Astrocyte of the spinal cord (primary cell): ENCODE measurements at regions not wholly inside any gene's neighbourhood (a gene's known extent, or its start where the extent isn't known, plus 50 kb on each side); places are given as distances from the start of the nearest gene placed in this dataset.
A peak's percentile ranks its signal among the peaks of the same experiment; 100 is the strongest.
"Not testable (repeated sequence)": the region's sequence is repeated elsewhere in the genome, so short reads cannot be mapped to it uniquely, and the experiment has no call there.

ENCODE experiments used
- DNase-seq: peaks from one replicate; pipeline ENCODE4 v3.0.0; 2011; ENCODE audit warnings: low read depth, low spot score
- H3K4me3 ChIP-seq: 2 replicates; pipeline ENCODE4 v1.5.1; 2011; ENCODE audit warnings: low read depth, mild to moderate bottlenecking, low read length, moderate library complexity
- in situ Hi-C: cut with HindIII; loops from 2 replicates; pipeline ENCODE4 v1.10.0; 2017; ENCODE audit warnings: low sequenced_read_pairs
- TF ChIP-seq, protein P1 (sequence below): IDR thresholded peaks from 2 replicates; pipeline ENCODE4 v1.5.1; 2012; ENCODE audit warnings: low read depth, mild to moderate bottlenecking, low read length, inconsistent platforms

DNA sequence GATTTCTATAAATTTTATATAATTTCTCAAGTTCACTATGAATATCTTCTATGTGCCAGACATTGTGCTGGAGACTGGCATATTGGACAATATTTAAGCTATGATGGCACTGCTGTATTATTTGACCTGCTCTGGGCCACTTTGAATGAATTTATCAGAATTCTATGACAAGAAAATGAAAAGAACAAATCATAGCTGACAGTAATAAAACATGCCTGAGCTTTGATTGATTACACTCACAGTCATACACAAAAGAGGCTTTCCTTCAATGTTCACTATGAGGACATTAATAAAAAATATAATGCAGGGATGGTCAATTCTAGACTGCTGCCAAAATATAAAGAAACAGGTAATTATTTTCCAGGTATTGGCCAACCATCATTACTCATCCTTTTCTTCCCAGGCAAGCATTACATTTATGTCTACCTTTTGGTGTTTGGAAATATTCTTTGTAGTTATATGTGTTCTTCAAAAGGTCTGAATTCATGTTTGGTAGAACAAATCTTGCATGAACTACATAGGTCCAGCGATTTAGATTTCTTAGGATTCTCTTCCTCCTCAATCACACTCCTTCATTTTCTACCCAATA, 81.0 kb upstream of the ALCAM start:
- DNase-seq: no peak
- in situ Hi-C loops: no loop called here
- TF ChIP-seq, protein P1, sequence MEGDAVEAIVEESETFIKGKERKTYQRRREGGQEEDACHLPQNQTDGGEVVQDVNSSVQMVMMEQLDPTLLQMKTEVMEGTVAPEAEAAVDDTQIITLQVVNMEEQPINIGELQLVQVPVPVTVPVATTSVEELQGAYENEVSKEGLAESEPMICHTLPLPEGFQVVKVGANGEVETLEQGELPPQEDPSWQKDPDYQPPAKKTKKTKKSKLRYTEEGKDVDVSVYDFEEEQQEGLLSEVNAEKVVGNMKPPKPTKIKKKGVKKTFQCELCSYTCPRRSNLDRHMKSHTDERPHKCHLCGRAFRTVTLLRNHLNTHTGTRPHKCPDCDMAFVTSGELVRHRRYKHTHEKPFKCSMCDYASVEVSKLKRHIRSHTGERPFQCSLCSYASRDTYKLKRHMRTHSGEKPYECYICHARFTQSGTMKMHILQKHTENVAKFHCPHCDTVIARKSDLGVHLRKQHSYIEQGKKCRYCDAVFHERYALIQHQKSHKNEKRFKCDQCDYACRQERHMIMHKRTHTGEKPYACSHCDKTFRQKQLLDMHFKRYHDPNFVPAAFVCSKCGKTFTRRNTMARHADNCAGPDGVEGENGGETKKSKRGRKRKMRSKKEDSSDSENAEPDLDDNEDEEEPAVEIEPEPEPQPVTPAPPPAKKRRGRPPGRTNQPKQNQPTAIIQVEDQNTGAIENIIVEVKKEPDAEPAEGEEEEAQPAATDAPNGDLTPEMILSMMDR: no peak
- H3K4me3 ChIP-seq: no peak overlapping the region

- TF ChIP-seq, protein P1: no peak
- no peak overlapping the region for H3K4me3 ChIP-seq
- in situ Hi-C loops: no loop called here
- DNase-seq: peak; percentile 9
These were observed 73.3 kb upstream of the ALCAM start for GRCh38 chr3:105293441-105293840.

GRCh38 chr3:105296182-105296822, 70.4 kb upstream of the ALCAM start:
- H3K4me3 ChIP-seq, DNase-seq, in situ Hi-C loops: not testable (repeated sequence)

DNA sequence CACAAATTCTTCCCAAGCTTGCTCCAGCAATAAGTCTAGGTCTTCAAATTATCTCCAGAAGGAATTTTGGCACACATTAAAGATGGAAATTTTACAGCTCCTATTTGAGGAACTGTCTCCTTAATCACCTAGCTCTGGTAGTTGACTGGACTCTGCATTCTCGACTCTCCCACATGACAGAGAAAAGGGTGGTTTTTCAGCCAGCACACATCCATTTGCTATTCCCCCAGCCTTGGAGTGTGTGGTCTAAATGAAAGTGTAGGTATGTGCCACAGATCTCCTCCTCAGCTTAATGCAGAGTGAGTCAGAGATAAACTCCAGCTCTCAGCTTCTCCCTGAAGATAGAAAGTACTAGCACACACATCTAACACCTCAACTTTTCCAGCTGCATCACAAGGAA, 62.2 kb upstream of the ALCAM start:
- in situ Hi-C loops: no loop called here

GRCh38 chr3:105315144-105315543, 51.6 kb upstream of the ALCAM start:
- TF ChIP-seq, protein P1: no peak
- in situ Hi-C loops: no loop called here
- DNase-seq: no peak
- H3K4me3 ChIP-seq: no peak overlapping the region

More for the DNA sequence above, 62.2 kb upstream of the ALCAM start:
- H3K4me3 ChIP-seq: no peak overlapping the region
- TF ChIP-seq, protein P1: no peak
- DNase-seq: peak; percentile 19

DNA sequence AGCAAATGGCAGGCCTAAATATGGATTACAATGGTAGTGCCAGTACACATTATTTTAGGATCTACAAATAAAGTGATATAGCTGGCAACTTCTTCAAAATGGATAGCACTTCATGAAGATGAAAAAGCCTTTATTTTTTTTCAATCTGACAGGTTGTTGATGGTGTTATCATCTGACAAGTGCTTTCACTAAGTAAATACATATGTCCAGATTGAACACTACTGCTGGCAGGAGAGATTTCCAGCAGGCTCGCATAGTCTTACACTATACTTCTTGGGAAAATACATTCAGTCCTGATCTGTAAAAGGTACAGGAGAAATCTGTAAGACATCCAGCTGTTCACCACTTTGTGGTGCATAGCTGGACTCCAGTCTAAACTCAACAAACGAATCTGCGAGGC, 50.9 kb upstream of the ALCAM start:
- no peak overlapping the region for H3K4me3 ChIP-seq
- no peak for DNase-seq
- TF ChIP-seq, protein P1: no peak
- in situ Hi-C loops: no loop called here

- DNase-seq: no peak
- in situ Hi-C loops: no loop called here
- TF ChIP-seq, protein P1: no peak
- H3K4me3 ChIP-seq: no peak overlapping the region
These were observed 50.4 kb upstream of the ALCAM start for GRCh38 chr3:105316331-105316730.
